Muscle of leg (tissue), 3 donors: ENCODE measurements at regions not wholly inside any gene's neighbourhood (a gene's known extent, or its start where the extent isn't known, plus 50 kb on each side); places are given as distances from the start of the nearest gene placed in this dataset.
"Not testable (repeated sequence)": the region's sequence is repeated elsewhere in the genome, so short reads cannot be mapped to it uniquely, and the experiment has no call there.

Source experiments
- DNase-seq: peaks from one replicate; pipeline ENCODE4 v3.0.0; 2013
- H3K27ac ChIP-seq: one replicate; pipeline ENCODE4 v1.5.1; 2013; ENCODE audit warnings: mild to moderate bottlenecking, low read length, control low read depth
- H3K27me3 ChIP-seq: one replicate; pipeline ENCODE4 v1.6.1; 2013; ENCODE audit warnings: low read length; ENCODE audit not compliant: control insufficient read depth, insufficient read depth
- H3K36me3 ChIP-seq: one replicate; pipeline ENCODE4 v1.6.1; 2013; ENCODE audit warnings: low read length; ENCODE audit not compliant: control insufficient read depth, insufficient read depth
- H3K4me1 ChIP-seq: one replicate; pipeline ENCODE4 v1.6.1; 2013; ENCODE audit warnings: low read length; ENCODE audit not compliant: control insufficient read depth, insufficient read depth
- H3K4me3 ChIP-seq: one replicate; pipeline ENCODE4 v1.5.1; 2013; ENCODE audit warnings: low read length, control low read depth
- H3K9me3 ChIP-seq: replicated peaks from 2 replicates; pipeline ENCODE4 v1.6.1; 2013; ENCODE audit warnings: low read depth, low read length; ENCODE audit not compliant: control insufficient read depth
- WGBS: methylation state at CpG from one replicate; pipeline ENCODE4 v1.1.5; 2013; ENCODE audit warnings: missing lambda C conversion rate; ENCODE audit not compliant: insufficient coverage; 5-methylcytosine and 5-hydroxymethylcytosine counted together

- no peak for DNase-seq
- Histone ChIP-seq H3K9me3 (no peaks in the 10 kb centered on the region), H3K27me3 (peaks cover 21% of the 10 kb centered on the region), H3K4me3 (no peak overlapping the region), H3K27ac (no peak overlapping the region), H3K36me3 (no peaks in the 10 kb centered on the region), H3K4me1 (peaks cover 8% of the 10 kb centered on the region)
- 16% methylated on average over 3 of the region's 8 CpGs for WGBS
Observed at GRCh38 chr11:45413156-45413858, 127.2 kb upstream of the SYT13 start.

GRCh38 chr11:45412521-45412920, 126.4 kb upstream of the SYT13 start:
- Histone ChIP-seq H3K4me3 (no peak overlapping the region), H3K36me3 (no peaks in the 10 kb centered on the region), H3K4me1 (peaks cover 8% of the 10 kb centered on the region), H3K27ac (no peak overlapping the region), H3K9me3 (no peaks in the 10 kb centered on the region), H3K27me3 (peaks cover 20% of the 10 kb centered on the region)
- no peak for DNase-seq
- WGBS, result 29% methylated on average over 3 of the region's 5 CpGs

DNA sequence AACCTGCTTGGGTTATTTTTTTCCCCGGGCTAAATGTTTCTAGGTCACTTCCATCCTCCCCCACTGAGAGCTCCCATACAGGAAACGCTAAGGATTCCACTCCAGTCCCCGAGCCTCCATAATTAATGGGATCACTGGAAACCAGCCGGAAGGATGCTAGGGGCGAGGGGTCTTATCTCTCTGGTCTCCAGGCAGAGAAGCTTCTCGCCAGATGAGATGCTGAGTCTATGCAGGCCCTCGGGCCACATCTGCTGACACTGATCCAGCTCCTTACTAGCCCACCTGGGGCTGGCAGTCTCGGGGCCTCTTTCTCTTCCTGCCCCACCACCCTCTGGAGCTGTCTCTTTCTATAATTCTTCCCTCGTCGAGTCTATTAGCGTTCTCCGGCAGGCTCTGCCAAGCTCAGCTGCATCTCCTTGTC, 125.9 kb upstream of the SYT13 start:
- Histone ChIP-seq H3K4me3 (no peak overlapping the region), H3K9me3 (no peaks in the 10 kb centered on the region), H3K27ac (no peak overlapping the region), H3K27me3 (peaks cover 22% of the 10 kb centered on the region), H3K4me1 (peaks cover 8% of the 10 kb centered on the region), H3K36me3 (no peaks in the 10 kb centered on the region)
- DNase-seq, result no peak
- 19% methylated on average over 5 of the region's 12 CpGs for WGBS

- Histone ChIP-seq H3K36me3 (no peaks in the 10 kb centered on the region), H3K4me3 (no peak overlapping the region), H3K27ac (no peak overlapping the region), H3K27me3 (peaks cover 22% of the 10 kb centered on the region), H3K9me3 (no peaks in the 10 kb centered on the region), H3K4me1 (peaks cover 8% of the 10 kb centered on the region)
- WGBS, result 14% methylated on average over 5 of the region's 7 CpGs
- DNase-seq, result no peak
Observed at GRCh38 chr11:45411228-45411946, 125.2 kb upstream of the SYT13 start.

DNA sequence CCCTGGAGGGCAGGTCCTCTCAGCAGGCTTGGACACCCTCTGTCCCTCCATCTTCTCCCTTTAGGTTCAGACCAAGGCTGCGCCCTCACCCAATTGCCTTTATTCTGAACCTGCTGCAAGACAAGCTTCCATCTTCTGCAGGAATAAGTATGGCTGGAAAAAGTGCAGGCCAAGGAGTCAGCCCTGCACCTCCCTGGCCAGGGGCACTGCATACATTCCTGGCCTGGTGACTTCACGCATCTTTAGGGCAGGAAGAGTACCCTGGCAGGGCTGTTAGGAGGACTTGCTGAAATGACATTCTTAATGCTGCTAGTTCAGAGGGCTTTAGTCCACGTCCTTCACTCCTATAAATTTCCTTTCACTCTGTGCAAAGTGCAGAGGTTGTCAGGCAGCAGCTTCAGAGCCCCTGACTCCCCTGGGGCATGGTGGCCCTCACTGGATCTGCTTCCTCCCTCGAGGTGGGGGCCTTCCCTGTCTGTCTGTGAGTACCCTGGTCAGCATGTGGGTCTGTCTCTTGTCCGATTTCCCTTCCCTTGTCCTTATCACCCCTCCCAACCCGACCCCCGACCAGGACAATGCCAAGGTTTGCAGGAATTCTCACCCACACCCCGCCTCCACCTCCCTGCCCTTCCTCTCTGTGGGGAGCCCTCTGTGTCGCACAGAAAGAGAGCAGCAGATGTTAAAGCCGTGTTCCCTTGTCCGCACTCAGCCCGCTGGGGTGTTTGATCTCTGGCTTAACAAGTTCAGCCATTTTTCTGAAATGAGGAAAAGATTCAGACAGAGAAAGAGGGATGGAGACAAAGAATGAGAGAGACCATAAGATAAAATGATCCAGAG, 124.5 kb upstream of the SYT13 start:
- no peak for DNase-seq
- Histone ChIP-seq H3K36me3 (no peaks in the 10 kb centered on the region), H3K27me3 (peaks cover 22% of the 10 kb centered on the region), H3K4me3 (no peak overlapping the region), H3K27ac (no peak overlapping the region), H3K9me3 (no peaks in the 10 kb centered on the region), H3K4me1 (peaks cover 8% of the 10 kb centered on the region)
- WGBS, result 24% methylated on average over 9 of the region's 12 CpGs

GRCh38 chr11:45409587-45409986, 123.4 kb upstream of the SYT13 start:
- WGBS, result no CpG with 5 or more reads among the region's 6 CpGs
- no peak for DNase-seq
- Histone ChIP-seq H3K27ac (no peak overlapping the region), H3K36me3 (no peaks in the 10 kb centered on the region), H3K4me1 (peaks cover 8% of the 10 kb centered on the region), H3K4me3 (no peak overlapping the region), H3K27me3 (peaks cover 20% of the 10 kb centered on the region), H3K9me3 (no peaks in the 10 kb centered on the region)

DNA sequence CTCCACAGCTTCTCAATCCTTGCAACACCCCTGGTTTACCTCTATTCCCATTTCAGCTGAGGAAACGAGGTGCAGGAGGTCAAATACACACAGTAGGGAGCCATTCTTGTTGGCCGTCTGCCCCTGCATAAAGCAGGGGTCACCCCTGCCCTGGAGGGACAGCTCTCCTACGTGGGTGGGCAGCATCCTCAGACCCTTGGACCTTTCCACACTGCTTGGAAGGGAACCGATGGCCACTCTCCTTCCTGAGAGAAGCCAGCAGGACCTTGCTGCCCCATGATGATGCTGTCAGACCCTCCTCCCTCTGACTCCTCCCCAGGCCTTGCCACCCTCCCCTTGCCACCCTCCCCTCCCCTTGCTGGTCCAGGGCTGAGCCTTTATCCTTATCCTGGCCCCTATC, 121.1 kb upstream of the SYT13 start:
- Histone ChIP-seq H3K9me3 (no peaks in the 10 kb centered on the region), H3K36me3 (no peaks in the 10 kb centered on the region), H3K27me3 (peaks cover 12% of the 10 kb centered on the region), H3K4me1 (peaks cover 8% of the 10 kb centered on the region), H3K4me3 (no peak overlapping the region), H3K27ac (no peak overlapping the region)
- DNase-seq, result no peak
- WGBS, result 47% methylated on average over 4 of the region's 4 CpGs

DNA sequence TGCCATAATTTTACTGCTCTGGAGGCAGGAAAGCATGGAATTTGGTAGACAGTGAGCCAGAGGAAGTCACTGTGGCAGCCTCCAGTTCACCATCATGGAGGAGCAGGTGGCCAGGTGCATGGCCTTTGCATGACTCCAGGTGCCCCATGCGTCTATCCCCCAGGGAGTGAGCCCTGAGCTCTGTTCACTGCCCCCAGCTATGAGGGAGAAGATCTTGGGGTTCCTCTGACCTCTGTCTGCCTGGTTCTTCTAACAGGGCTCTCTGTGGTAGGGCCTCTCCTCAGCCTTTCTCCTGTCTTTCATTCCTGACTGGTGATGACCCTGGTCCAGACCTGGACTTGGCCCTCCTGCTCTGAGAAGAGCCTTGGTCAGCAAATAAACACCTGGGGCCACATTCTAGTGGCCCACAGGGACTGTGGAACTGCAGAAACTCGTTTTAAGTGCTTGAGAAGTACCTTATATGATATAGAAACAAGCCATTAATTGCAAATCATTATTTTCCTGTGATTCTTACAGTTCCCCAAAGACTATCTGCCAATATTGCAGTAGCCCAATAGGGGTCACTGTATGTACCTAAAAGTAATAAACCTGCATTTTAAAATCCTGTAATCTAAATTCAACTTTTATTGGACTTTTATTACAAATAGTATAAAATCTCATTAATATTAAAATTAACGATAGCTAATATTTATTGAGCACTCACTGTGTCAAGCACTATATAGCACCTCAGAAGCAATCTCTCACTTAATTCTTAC, 120.0 kb upstream of the SYT13 start:
- Histone ChIP-seq H3K4me3 (no peak overlapping the region), H3K36me3 (no peaks in the 10 kb centered on the region), H3K9me3 (no peaks in the 10 kb centered on the region), H3K27ac (no peak overlapping the region), H3K4me1 (no peaks in the 10 kb centered on the region), H3K27me3 (peaks cover 5% of the 10 kb centered on the region)
- peak; percentile 22 for DNase-seq
- whole genome bisulfite sequencing, result 50% methylated on average over 1 of the region's 3 CpGs

- DNase-seq, H3K9me3 ChIP-seq, H3K4me3 ChIP-seq, H3K4me1 ChIP-seq, H3K27ac ChIP-seq, H3K36me3 ChIP-seq, H3K27me3 ChIP-seq: not testable (repeated sequence)
- WGBS, result no CpG with 5 or more reads among the region's 1 CpG
Observed at GRCh38 chr11:45403521-45403920, 117.4 kb upstream of the SYT13 start.
